Urothelium cell line (cell line): ENCODE measurements at regions not wholly inside any gene's neighbourhood (a gene's known extent, or its start where the extent isn't known, plus 50 kb on each side); places are given as distances from the start of the nearest gene placed in this dataset.

Source experiments
- DNase-seq: peaks from one replicate; pipeline ENCODE4 v3.0.0; 2011; ENCODE audit warnings: low spot score, mixed read lengths
- FAIRE-seq: peaks from 2 replicates; lab custom pipeline; 2011; peaks lifted over from hg19 to GRCh38; lab: Jason Lieb, UNC

DNA sequence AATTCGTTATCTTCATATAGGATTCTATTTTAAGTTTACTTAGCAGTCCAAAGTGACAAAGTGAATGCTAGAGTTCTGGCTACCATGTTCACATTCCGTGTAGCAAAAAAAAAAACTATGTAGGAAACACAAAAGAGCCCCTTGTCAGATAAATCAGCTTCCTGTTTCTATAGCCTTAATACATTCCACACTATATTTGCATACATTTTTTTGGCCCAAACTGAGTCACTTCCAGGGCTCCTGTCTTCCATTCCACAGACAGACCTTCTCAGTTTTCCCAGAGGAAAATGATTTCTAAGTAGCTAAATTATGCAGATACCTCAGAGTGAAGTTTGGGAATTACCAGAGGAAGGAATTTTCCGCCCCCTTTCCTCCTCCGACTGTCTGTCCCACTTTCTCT lies 841.9 kb upstream of the HS3ST1 start:
- DNase-seq (no peak), FAIRE-seq (no peak)

DNA sequence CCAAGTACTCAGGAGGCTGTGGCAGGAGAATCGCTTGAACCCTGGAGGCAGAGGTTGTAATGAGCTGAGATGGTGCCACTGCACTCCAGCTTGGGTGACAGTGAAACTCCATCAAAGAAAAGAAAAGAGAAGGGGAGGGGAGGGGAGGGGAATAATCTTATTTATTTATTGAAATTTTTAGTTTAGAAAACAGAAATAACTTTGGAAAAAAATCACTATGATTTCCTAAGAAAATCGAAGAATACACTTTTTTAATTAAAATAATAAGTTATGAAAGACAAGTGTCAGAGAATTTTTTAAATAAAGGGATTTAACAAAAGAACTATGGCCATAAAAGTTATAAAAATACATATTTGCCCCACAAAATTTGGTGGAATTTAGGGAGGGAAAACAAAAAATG lies 836.9 kb upstream of the HS3ST1 start:
- FAIRE-seq (no peak), DNase-seq (no peak)

- FAIRE-seq (no peak), DNase-seq (no peak)
Observed at GRCh38 chr4:12260453-12260852, 831.8 kb upstream of the HS3ST1 start.

DNA sequence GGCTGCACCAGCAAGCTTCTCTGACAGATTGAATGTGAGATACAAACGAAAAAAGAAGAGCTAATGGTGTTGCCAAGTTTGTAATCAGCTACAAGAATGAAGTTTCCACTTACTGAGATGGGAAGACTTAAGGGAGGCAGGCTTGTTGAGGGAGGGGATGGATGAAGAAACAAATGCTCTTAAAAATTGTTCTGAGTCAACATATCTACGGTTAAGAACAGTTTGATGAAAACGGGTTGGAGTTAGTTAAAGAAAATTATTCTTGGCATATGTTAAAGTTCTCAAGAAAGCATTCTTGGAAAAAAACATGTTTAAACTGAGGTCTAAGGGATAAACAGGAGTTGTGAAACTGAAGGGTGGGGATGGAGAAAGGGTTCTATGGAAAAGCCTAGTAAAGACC lies 816.3 kb upstream of the HS3ST1 start:
- FAIRE-seq: no peak

DNA sequence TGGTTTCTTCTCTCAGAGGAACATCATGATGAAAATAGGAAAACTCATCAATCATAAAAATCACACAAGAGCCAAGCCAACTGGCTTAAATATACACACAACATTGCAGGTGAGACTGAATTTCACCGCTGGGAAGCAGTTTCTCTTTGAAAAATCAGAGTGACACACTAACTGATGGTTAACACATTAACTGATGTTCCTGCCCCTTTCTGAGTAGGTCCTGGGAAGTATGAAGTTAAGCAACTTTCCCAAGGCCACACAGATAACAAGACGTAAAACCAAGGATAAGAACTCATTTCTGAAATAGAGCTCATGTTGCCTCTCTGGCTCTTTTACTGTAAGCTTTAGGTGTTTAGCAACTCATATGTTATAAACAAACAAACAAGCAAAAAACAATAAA lies 813.7 kb upstream of the HS3ST1 start:
- no peak for FAIRE-seq
- DNase-seq: no peak

More for the DNA sequence above, 816.3 kb upstream of the HS3ST1 start:
- no peak for DNase-seq

DNA sequence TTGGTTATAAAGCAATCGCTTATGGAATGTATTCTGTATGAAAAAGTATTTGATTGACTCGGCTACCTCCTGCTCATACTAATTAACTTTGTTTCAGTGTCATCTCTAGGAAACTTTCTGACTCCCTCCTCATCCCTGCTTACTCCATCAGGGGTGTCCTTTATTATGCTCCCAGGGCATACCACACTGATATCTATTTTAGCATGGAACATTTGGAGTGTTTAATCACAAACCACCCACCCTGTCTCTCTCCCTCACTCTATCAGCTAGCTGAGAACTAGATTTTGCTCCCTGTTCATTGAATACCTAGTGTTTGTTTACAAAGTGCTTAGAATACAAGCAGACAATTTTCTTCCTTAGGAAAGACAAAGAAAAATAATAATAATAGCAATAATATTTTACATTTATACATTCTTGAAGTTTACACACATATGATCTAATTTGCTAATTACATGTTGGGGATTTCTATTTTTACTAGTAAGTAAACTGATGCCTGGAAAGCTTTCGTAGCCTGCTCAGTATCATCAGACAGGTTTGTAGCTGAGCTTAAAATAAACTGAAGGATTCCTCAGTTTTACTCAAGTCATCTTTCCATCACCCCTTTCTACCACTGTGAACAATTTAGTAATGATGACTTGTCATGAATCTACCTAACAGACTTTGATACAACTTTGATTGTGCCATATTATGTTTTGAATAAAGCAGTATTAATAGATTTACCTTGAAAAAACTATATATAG lies 811.4 kb upstream of the HS3ST1 start:
- FAIRE-seq: no peak
- no peak for DNase-seq

DNA sequence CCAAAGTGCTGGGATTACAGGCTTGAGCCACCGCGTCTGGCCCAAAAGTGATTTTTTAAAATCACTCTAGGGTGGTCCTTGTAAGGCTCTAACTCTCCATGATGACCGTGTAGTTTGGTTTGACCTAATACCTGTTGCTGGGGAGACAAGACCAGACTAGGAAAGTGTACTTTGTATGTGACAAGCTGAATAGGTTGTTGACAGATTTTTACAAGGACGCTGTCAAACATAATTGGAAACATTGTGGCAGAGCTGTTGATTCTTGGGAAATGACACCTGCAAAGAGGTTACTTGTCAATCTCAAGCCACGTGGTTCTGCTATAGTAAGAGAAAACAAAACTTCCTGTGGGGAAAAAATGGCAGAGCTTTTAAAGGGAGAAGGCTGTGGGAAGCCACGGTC lies 802.4 kb upstream of the HS3ST1 start:
- DNase-seq (no peak), FAIRE-seq (no peak)

DNA sequence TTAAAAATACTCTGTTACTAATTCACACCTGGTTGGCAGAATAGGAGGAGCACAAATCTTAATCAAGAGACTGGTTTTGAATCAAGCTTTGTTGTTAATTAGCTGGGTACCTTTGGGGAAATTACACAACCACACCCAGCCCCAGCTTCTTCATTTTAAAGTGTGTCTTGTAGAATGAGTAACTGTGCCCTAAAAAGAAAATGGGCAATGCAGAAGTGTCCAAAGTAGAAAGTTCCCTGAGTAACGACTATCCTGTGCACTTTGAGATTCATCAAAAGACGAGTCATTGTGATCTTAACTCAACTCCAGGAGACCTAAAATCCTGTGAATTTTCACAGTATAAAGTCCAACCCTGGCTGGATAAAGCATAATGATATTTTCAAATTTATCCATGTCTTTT lies 792.3 kb upstream of the HS3ST1 start:
- DNase-seq (no peak), FAIRE-seq (no peak)

DNA sequence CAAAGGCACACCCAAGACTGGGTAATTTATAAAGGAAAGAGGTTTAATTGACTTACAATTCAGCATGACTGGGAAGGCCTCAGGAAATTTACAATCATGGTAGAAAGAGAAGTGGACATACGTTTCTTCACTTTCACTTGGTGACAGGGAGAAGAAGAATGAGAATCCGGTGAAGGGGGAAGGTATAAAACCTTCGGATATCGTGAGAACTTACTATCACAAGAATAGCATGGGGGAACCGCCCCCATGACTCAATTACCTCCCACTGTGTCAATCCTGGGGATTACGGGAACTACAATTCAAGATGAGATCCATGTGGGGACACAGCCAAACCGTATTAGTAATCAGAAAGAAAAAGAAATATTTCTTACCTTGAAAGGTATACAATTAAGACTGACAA lies 782.9 kb upstream of the HS3ST1 start:
- DNase-seq: no peak
- FAIRE-seq: no peak

DNA sequence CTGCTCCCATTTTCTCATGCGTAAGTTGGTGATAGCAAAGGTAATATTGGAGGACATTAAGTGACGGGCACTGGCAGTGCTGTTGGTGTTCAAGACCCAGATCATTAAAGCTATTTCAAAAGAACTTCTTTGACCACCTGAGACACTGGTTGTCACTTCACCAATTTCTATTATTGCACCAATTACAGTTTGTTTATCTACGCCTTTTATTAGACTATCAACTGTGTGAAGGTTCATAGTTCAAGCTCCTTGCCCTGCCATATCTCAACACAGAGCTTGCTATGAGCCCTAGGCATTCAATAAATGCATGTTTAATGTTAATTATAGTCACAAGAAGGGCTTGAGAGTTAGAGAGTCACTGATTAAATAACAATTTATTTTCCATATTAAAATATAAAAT lies 778.7 kb upstream of the HS3ST1 start:
- DNase-seq: no peak
- FAIRE-seq: no peak

DNA sequence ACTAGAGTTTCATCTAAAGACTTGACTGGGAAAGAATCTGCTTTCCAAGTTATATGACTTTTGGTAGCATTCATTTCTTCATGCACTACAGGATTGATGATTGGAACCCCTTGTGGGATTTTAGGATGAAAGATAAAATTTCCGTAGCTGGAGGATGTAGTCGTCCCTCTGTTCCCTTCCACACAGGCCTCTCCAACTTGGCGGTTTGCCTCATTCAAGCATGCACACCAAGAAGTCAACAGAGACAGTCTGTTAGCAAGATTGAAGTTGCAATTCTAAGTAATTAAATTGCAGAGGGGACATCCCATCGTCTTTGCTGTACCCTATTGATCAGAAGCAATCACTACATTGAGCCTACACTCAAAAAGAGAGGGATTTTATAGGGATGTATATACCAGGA lies 777.4 kb upstream of the HS3ST1 start:
- FAIRE-seq (no peak), DNase-seq (no peak)

- FAIRE-seq: no peak
- DNase-seq: no peak
Observed at GRCh38 chr4:12203945-12204344, 775.3 kb upstream of the HS3ST1 start.

- no peak for FAIRE-seq
Observed at GRCh38 chr4:12200226-12200625, 771.5 kb upstream of the HS3ST1 start.

GRCh38 chr4:12186526-12186925 lies 757.8 kb upstream of the HS3ST1 start:
- FAIRE-seq (no peak), DNase-seq (no peak)

More at GRCh38 chr4:12200226-12200625, 771.5 kb upstream of the HS3ST1 start:
- DNase-seq: no peak

DNA sequence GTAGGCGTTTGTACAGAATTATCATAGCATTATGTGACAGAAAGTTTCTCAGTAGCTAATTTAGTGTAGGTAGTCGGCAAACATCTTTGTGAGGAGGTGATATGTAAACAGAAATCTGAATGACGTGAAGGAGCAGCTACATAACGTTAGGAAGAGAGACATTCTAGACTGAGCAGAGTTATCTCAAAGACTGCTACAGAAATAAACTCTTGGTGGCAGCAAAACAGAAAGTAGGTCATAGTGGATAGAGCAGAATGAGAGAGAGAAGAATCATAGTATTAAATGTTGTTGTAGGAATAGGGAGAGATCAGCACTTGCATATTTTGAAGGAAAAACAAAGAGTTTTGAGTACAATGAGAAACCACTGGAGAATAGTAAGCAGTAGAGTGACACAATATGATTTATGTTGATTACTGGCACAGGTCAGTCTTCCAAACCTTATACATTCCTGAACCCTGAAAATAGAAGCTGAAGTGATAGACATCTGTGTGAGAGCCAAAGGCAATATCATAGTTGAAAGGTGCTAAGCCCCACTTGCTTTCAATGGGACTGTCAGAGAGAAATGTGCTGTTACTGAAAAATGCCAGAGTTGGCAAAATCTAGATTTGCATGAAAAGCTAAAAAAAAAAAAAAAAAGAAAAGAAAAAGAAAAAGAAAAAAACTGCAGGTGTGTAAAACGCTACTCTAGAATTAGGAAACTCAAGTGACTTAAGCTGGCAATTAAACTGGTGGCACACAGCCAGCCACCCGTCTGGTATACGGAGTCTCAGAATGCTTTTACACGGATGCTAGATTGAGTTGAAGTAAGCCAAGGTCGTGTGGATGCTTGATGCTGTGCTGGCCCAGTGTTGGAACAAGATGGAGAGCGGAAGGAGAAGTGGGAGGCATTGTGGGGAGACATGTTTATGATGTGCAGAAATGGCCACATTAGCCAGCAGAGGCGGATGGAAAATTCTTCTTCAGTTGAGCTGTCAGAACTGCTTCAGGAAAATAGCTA lies 750.2 kb upstream of the HS3ST1 start:
- FAIRE-seq: no peak
- no peak for DNase-seq

- DNase-seq (no peak), FAIRE-seq (no peak)
Observed at GRCh38 chr4:12177416-12177815, 748.7 kb upstream of the HS3ST1 start.

DNA sequence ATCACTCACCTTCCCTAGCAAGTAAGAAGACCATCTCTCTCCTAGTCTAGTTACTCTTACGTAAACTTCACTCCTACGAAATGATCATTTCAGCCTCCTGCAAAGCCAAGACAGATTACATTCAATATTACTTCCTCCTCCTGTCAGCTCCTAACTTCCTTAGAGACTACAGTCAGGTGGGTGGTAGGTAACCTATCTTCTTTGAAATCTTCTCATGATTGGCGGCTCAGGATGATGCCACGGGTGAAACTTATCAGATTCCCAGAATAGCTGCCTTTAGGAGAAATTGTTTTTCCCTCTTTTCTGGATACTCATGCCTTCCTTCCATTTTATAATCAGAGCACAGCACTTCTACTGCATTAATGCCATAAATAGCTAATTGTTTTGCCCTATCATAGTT lies 744.8 kb upstream of the HS3ST1 start:
- FAIRE-seq: no peak
- DNase-seq: no peak

DNA sequence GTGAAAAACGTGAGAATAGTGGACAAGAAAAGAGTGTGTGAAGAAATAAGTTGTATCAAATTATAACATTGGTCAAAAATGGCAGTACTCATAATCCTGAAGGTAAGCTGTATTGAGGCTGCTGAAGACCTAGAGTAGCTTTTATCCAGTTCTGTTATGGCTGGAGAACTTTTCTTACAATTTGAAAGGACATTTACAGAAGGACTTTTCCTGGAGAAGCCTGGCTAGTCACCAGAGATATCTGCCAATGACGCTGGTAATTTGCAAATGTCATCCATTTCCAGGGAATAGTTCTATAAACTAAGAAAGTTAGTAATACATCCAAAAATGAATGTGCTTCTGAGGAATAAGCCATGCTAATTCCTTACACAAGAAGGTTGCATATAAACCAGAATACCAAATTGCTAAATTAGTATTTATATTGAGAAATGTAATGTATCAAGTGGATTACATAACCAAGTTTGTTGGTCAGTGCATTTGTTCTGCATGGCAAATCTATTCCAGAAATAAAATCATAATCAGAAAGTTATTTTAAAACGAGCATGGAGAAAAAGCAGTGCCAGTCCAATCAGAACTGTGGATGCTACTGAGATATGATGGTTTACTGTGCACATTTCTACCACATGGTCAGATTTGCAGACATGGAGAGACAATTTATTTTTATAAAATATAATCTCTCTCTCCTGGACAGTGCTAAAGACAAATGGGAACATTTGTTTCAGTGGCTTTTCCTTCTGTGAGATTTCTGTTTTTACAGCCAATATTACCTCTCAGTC lies 743.7 kb upstream of the HS3ST1 start:
- FAIRE-seq: no peak
- no peak for DNase-seq

DNA sequence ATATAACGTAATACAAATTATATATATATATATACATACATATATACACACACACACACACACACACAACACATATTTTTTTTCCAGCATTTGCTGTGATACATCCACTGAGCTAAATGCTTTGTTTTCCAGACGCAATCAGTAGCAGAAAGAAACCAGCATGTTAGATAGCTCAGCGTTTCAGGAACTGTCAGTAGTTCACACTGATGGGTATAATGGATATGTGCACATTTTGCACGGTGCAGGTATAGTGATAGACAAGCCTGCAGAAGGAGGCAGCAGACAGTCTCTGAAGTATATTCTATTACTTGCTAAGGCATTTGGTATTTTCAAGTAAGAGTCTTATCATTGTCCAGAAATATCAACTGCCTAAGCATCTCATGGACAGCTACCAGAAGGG lies 741.6 kb upstream of the HS3ST1 start:
- DNase-seq (no peak), FAIRE-seq (no peak)

- DNase-seq (no peak), FAIRE-seq (no peak)
Observed at GRCh38 chr4:12165616-12166015, 736.9 kb upstream of the HS3ST1 start.

- DNase-seq (no peak), FAIRE-seq (no peak)
Observed at GRCh38 chr4:12146339-12146738, 717.6 kb upstream of the HS3ST1 start.
